HCT116 (cell line): ENCODE measurements at regions not wholly inside any gene's neighbourhood (a gene's known extent, or its start where the extent isn't known, plus 50 kb on each side); places are given as distances from the start of the nearest gene placed in this dataset.

Source experiments
- ATAC-seq: fragments of 200-7000 bp; cut with Tn5 transposase; 2 replicates; pipeline ENCODE4 v1.9.1; 2020; ENCODE audit warnings: mild to moderate bottlenecking, moderate library complexity
- BruUV-seq: library from RNA; stranded (reverse); fragments of 400-500 nt; replicated peaks from 2 replicates; lab custom pipeline; 2021; lab: Mats Ljungman, UMichigan
- CTCF ChIA-PET: fragments of 300-600 bp; sonication (Branson Sonifier 250); formaldehyde crosslinking; loops from one replicate; lab custom pipeline; 2021; ENCODE audit warnings: antibody characterized with exemption; lab: Charles Lee
- POLR2A ChIA-PET: fragments of 300-600, 350-600 bp; sonication (Branson Sonifier 250); formaldehyde crosslinking; loops from one replicate; lab custom pipeline; 2021; ENCODE audit warnings: antibody characterized with exemption; lab: Charles Lee
- RAD21 ChIA-PET, 2 experiments: fragments of 300-600 bp; sonication (Branson Sonifier 250); formaldehyde crosslinking; loops; one replicate each; lab custom pipeline; 2023; ENCODE audit warnings: low total read pairs in 2 of 2; ENCODE audit not compliant: uncharacterized antibody in 2 of 2, unreplicated experiment in 2 of 2, low non-redundant PET in 1 of 2; lab: Charles Lee
- DNase-seq: peaks from one replicate; pipeline ENCODE4 v3.0.0-alpha.2; 2010; ENCODE audit warnings: low read depth, low spot score
- H2AFZ ChIP-seq: fragments of 200-600 bp; shearing (Covaris generic), sonication (generic); 2 replicates; pipeline ENCODE4 v1.6.1; 2017; ENCODE audit warnings: low read depth, mixed run types, mixed read lengths, antibody characterized with exemption, low read length; ENCODE audit not compliant: poor library complexity, severe bottlenecking
- H3K27ac ChIP-seq: 2 replicates; pipeline ENCODE4 v1.5.1; 2012; ENCODE audit warnings: low read depth, low read length
- H3K27me3 ChIP-seq: fragments of 200-600 bp; sonication (generic); 2 replicates; pipeline ENCODE4 v1.6.1; 2016; ENCODE audit warnings: mixed run types, low read length, mixed read lengths; ENCODE audit not compliant: insufficient read depth
- H3K36me3 ChIP-seq, 2 experiments: fragments of 200-500 bp in 1 of 2; fragments of 200-600 bp in 1 of 2; sonication (Bioruptor generic) in 1 of 2; sonication (generic) in 1 of 2; 2 replicates each; pipeline versions ENCODE4 v1.5.1 to v1.6.1; 2014 to 2016; ENCODE audit warnings: low read length in 2 of 2, inconsistent platforms in 1 of 2, mixed read lengths in 1 of 2, mixed run types in 1 of 2; ENCODE audit not compliant: insufficient read depth in 2 of 2, control insufficient read depth in 1 of 2
- H3K4me1 ChIP-seq, 2 experiments: fragments of 200-600 bp in 1 of 2; sonication (generic) in 1 of 2; 2 replicates each; pipeline versions ENCODE4 v1.5.1 to v1.6.1; 2012 to 2017; ENCODE audit warnings: low read length in 2 of 2, inconsistent platforms in 1 of 2, mild to moderate bottlenecking in 1 of 2, mixed read lengths in 1 of 2, mixed run types in 1 of 2, moderate library complexity in 1 of 2; ENCODE audit not compliant: insufficient read depth in 2 of 2, control insufficient read depth in 1 of 2
- H3K4me2 ChIP-seq: fragments of 200-600 bp; sonication (generic); 2 replicates; pipeline ENCODE4 v1.6.1; 2017; ENCODE audit warnings: mixed run types, low read length, mixed read lengths
- H3K4me3 ChIP-seq, 2 experiments: fragments of 200-600 bp in 1 of 2; sonication (generic) in 1 of 2; replicated peaks in 1 of 2; 2 replicates each; pipeline ENCODE4 v1.5.1; 2011 to 2016; ENCODE audit warnings: low read length in 2 of 2, control low read depth in 1 of 2, low read depth in 1 of 2, mild to moderate bottlenecking in 1 of 2, mixed read lengths in 1 of 2, mixed run types in 1 of 2
- H3K79me2 ChIP-seq: fragments of 200-600 bp; sonication (generic); 2 replicates; pipeline ENCODE4 v1.6.1; 2017; ENCODE audit warnings: mild to moderate bottlenecking, mixed run types, low read length, moderate library complexity, mixed read lengths; ENCODE audit not compliant: insufficient read depth
- H3K9ac ChIP-seq: fragments of 200-600 bp; sonication (generic); 2 replicates; pipeline ENCODE4 v1.6.1; 2016; ENCODE audit warnings: low read length, mixed read lengths
- H3K9me2 ChIP-seq: fragments of 200-600 bp; sonication (generic), shearing (Covaris generic); 2 replicates; pipeline ENCODE4 v1.6.1; 2017; ENCODE audit warnings: mixed run types, mild to moderate bottlenecking, moderate library complexity; ENCODE audit not compliant: insufficient read depth
- H3K9me3 ChIP-seq, 2 experiments: fragments of 200-500 bp in 1 of 2; fragments of 200-600 bp in 1 of 2; sonication (Bioruptor generic) in 1 of 2; sonication (generic) in 1 of 2; 2 replicates each; pipeline ENCODE4 v1.6.1; 2014 to 2017; ENCODE audit warnings: low read length in 2 of 2, mixed read lengths in 2 of 2, inconsistent platforms in 1 of 2, low read depth in 1 of 2, mild to moderate bottlenecking in 1 of 2, mixed run types in 1 of 2, moderate library complexity in 1 of 2; ENCODE audit not compliant: control insufficient read depth in 1 of 2, insufficient read depth in 1 of 2
- H4K20me1 ChIP-seq: fragments of 200-600 bp; sonication (generic), shearing (Covaris generic); 2 replicates; pipeline ENCODE4 v1.6.1; 2017; ENCODE audit warnings: mixed run types, mild to moderate bottlenecking, moderate library complexity; ENCODE audit not compliant: insufficient read depth
- ATF3 ChIP-seq: IDR thresholded peaks from 2 replicates; pipeline ENCODE4 v1.6.1; 2012
- CEBPB ChIP-seq: IDR thresholded peaks from 2 replicates; pipeline ENCODE4 v1.6.1; 2012; ENCODE audit warnings: low read depth
- ELF1 ChIP-seq: IDR thresholded peaks from 2 replicates; pipeline ENCODE4 v1.6.1; 2012; ENCODE audit warnings: low read depth, borderline replicate concordance
- EZH2 ChIP-seq: fragments of 200-600 bp; sonication (generic); IDR thresholded peaks from 2 replicates; pipeline ENCODE4 v1.6.1; 2017; ENCODE audit warnings: antibody characterized with exemption, mixed run types
- EZH2phosphoT487 ChIP-seq: fragments of 200-600 bp; IDR thresholded peaks from 2 replicates; pipeline ENCODE4 v1.6.1; 2018; ENCODE audit warnings: antibody characterized with exemption, borderline replicate concordance
- POLR2A ChIP-seq: IDR thresholded peaks from 2 replicates; pipeline ENCODE4 v1.7.0; 2011; ENCODE audit warnings: borderline replicate concordance; ENCODE audit not compliant: insufficient read depth, insufficient read length; ENCODE audit errors: extremely low read depth
- POLR2AphosphoS5 ChIP-seq: IDR thresholded peaks from 2 replicates; pipeline ENCODE4 v1.6.1; 2011; ENCODE audit warnings: mild to moderate bottlenecking, low read depth, low read length, moderate library complexity
- RAD21 ChIP-seq: IDR thresholded peaks from 2 replicates; pipeline ENCODE4 v1.6.1; 2012; ENCODE audit warnings: low read depth, mild to moderate bottlenecking
- YY1 ChIP-seq: IDR thresholded peaks from 2 replicates; pipeline ENCODE4 v1.6.1; 2011; ENCODE audit warnings: low read length, low read depth, moderate library complexity, mild to moderate bottlenecking; ENCODE audit not compliant: insufficient replicate concordance; ENCODE audit errors: extremely low read depth
- ZNF274 ChIP-seq: fragments of 200-500 bp; sonication (Bioruptor generic); IDR thresholded peaks from 2 replicates; pipeline ENCODE4 v1.6.1; 2014; ENCODE audit warnings: mild to moderate bottlenecking, low read depth, low read length, inconsistent platforms
- intact Hi-C: fragments of 100-400 bp; cut with micrococcal nuclease; formaldehyde crosslinking; loops from 2 replicates; pipeline ENCODE4 v1.10.0; 2022
- TF ChIP-seq, protein P1 (sequence below): IDR thresholded peaks from 2 replicates; pipeline ENCODE4 v1.6.1; 2011; ENCODE audit warnings: mild to moderate bottlenecking, low read length, moderate library complexity; ENCODE audit not compliant: insufficient replicate concordance; ENCODE audit errors: extremely low read depth
- TF ChIP-seq, protein P2 (sequence below): IDR thresholded peaks from 2 replicates; pipeline ENCODE4 v1.6.1; 2012; ENCODE audit warnings: low read depth

DNA sequence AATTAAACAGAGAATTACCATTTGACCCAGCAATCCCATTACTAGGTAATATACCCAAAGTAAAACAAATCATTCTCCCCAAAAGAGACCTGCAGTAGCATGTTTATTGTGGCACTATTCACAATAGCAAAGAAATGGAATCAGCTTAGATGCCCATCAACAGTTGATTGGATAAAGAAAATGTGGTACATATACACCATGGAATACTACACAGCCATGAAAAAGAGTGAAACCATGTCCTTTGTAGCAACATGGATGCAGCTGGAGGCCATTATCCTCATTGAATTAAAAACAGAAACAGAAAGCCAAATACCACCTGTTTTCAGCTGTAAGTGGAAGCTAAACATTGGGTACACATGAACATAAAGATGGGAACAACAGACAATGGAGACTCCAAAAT, 1141.8 kb upstream of the AUTS2 start:
- Histone ChIP-seq H3K9ac (no peak overlapping the region), H3K9me3 (peaks cover 5 to 10% of the 10 kb centered on the region in 2 experiments; a peak in 2 of 4 replicates), H3K27ac (no peak overlapping the region), H3K36me3 (no peaks in the 10 kb centered on the region), H3K4me1 (no peaks in the 10 kb centered on the region), H3K4me2 (no peak overlapping the region), H3K4me3 (no peak overlapping the region), H3K79me2 (no peaks in the 10 kb centered on the region), H4K20me1 (no peaks in the 10 kb centered on the region), H3K27me3 (no peaks in the 10 kb centered on the region), H2AFZ (no peak overlapping the region), H3K9me2 (no peaks in the 10 kb centered on the region)
- BruUV-seq = no TSS peak
- CTCF ChIA-PET = no interaction called here
- no peak for ATAC-seq
- RAD21 ChIA-PET = no interaction called here
- DNase-seq = no peak
- TF ChIP-seq POLR2AphosphoS5 = no peak
- TF ChIP-seq YY1 = no peak
- no peak for TF ChIP-seq ATF3
- TF ChIP-seq EZH2 = no peak
- no peak for TF ChIP-seq CEBPB
- TF ChIP-seq, protein P1, sequence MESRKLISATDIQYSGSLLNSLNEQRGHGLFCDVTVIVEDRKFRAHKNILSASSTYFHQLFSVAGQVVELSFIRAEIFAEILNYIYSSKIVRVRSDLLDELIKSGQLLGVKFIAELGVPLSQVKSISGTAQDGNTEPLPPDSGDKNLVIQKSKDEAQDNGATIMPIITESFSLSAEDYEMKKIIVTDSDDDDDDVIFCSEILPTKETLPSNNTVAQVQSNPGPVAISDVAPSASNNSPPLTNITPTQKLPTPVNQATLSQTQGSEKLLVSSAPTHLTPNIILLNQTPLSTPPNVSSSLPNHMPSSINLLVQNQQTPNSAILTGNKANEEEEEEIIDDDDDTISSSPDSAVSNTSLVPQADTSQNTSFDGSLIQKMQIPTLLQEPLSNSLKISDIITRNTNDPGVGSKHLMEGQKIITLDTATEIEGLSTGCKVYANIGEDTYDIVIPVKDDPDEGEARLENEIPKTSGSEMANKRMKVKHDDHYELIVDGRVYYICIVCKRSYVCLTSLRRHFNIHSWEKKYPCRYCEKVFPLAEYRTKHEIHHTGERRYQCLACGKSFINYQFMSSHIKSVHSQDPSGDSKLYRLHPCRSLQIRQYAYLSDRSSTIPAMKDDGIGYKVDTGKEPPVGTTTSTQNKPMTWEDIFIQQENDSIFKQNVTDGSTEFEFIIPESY = no peak
- TF ChIP-seq EZH2phosphoT487 = no peak
- TF ChIP-seq ELF1 = no peak
- TF ChIP-seq, all 23 proteins: peak for 0
- POLR2A ChIA-PET = no interaction called here
- intact Hi-C loops = no loop called here

DNA sequence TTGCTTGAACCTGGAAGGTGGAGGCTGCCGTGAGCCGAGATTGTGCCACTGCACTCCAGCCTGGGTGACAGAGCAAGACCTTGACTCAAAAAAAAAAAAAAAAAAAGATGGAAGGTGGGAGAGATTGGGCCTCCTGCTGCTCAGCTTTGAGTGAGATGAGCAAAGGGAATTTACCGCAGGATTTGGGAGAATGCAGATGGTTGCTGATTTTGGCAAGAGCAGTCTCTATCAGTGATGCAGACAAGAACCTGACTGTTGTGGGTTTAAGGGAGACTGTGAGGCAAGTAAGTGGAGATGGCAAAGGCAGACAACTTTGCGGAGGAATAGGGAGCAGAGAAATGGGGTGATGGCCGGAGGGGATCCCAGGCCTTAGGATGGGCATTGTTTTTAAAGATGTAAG, 1140.8 kb upstream of the AUTS2 start:
- RAD21 ChIA-PET = no interaction called here

More for the DNA sequence above, 1140.8 kb upstream of the AUTS2 start:
- Histone ChIP-seq H3K4me3 (no peak overlapping the region), H3K9ac (no peak overlapping the region), H3K4me2 (no peak overlapping the region), H3K9me3 (peaks cover 5 to 10% of the 10 kb centered on the region in 2 experiments; a peak in 2 of 4 replicates), H3K4me1 (no peaks in the 10 kb centered on the region), H3K27ac (no peak overlapping the region), H3K36me3 (no peaks in the 10 kb centered on the region), H3K9me2 (no peaks in the 10 kb centered on the region), H4K20me1 (no peaks in the 10 kb centered on the region), H3K79me2 (no peaks in the 10 kb centered on the region), H3K27me3 (no peaks in the 10 kb centered on the region), H2AFZ (no peak overlapping the region)
- no peak for TF ChIP-seq ELF1
- TF ChIP-seq POLR2A = no peak
- TF ChIP-seq ZNF274 = no peak
- TF ChIP-seq, protein P1 = no peak
- no peak for TF ChIP-seq CEBPB
- no peak for TF ChIP-seq POLR2AphosphoS5
- no peak for TF ChIP-seq RAD21
- TF ChIP-seq, protein P2, sequence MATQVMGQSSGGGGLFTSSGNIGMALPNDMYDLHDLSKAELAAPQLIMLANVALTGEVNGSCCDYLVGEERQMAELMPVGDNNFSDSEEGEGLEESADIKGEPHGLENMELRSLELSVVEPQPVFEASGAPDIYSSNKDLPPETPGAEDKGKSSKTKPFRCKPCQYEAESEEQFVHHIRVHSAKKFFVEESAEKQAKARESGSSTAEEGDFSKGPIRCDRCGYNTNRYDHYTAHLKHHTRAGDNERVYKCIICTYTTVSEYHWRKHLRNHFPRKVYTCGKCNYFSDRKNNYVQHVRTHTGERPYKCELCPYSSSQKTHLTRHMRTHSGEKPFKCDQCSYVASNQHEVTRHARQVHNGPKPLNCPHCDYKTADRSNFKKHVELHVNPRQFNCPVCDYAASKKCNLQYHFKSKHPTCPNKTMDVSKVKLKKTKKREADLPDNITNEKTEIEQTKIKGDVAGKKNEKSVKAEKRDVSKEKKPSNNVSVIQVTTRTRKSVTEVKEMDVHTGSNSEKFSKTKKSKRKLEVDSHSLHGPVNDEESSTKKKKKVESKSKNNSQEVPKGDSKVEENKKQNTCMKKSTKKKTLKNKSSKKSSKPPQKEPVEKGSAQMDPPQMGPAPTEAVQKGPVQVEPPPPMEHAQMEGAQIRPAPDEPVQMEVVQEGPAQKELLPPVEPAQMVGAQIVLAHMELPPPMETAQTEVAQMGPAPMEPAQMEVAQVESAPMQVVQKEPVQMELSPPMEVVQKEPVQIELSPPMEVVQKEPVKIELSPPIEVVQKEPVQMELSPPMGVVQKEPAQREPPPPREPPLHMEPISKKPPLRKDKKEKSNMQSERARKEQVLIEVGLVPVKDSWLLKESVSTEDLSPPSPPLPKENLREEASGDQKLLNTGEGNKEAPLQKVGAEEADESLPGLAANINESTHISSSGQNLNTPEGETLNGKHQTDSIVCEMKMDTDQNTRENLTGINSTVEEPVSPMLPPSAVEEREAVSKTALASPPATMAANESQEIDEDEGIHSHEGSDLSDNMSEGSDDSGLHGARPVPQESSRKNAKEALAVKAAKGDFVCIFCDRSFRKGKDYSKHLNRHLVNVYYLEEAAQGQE = no peak
- CTCF ChIA-PET = no interaction called here
- no TSS peak for BruUV-seq
- intact Hi-C loops = no loop called here
- POLR2A ChIA-PET = no interaction called here
- DNase-seq (no peak), ATAC-seq (no peak)
